HFF-Myc (cell line): ENCODE measurements at regions not wholly inside any gene's neighbourhood (a gene's known extent, or its start where the extent isn't known, plus 50 kb on each side); places are given as distances from the start of the nearest gene placed in this dataset.

ENCODE experiments used
- DNase-seq: peaks from one replicate; pipeline ENCODE4 v3.0.0-alpha.2; 2011; ENCODE audit warnings: low read depth; ENCODE audit errors: extremely low read depth
- H3K4me3 ChIP-seq: replicated peaks from 2 replicates; pipeline ENCODE4 v1.5.1; 2011; ENCODE audit warnings: low read depth, mild to moderate bottlenecking, control low read depth, low read length
- CTCF ChIP-seq: IDR thresholded peaks from 2 replicates; pipeline ENCODE4 v1.5.1; 2012; ENCODE audit warnings: mild to moderate bottlenecking, low read depth, low read length, control low read depth; ENCODE audit errors: missing control alignments

GRCh38 chr5:30690931-30691330 lies 502.6 kb upstream of the CDH6 start:
- DNase-seq, result no peak
- no peak overlapping the region for H3K4me3 ChIP-seq
- TF ChIP-seq CTCF, result no peak

GRCh38 chr5:30687461-30687860 lies 506.0 kb upstream of the CDH6 start:
- H3K4me3 ChIP-seq, result no peak overlapping the region
- TF ChIP-seq CTCF, result no peak
- no peak for DNase-seq

DNA sequence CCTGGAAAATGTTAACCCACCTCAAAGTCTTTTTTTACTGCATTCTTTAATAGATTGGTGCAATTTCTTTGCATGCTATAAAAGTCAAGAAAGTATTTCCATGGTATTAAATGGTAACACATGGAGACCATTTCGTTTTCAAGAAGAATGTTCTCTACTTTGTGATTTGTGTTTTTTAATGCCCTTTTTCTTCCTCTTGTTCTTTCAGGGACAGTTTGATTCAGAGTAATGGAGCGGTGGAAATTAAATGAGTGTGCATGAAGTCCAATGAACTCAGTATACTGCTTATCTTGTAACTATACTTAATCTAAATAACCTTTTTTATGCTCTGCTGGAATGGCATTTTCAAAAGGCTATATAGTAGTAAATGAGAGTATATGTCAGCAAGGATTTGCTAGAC lies 507.0 kb upstream of the CDH6 start:
- TF ChIP-seq CTCF, result no peak
- H3K4me3 ChIP-seq, result no peak overlapping the region
- DNase-seq, result no peak

DNA sequence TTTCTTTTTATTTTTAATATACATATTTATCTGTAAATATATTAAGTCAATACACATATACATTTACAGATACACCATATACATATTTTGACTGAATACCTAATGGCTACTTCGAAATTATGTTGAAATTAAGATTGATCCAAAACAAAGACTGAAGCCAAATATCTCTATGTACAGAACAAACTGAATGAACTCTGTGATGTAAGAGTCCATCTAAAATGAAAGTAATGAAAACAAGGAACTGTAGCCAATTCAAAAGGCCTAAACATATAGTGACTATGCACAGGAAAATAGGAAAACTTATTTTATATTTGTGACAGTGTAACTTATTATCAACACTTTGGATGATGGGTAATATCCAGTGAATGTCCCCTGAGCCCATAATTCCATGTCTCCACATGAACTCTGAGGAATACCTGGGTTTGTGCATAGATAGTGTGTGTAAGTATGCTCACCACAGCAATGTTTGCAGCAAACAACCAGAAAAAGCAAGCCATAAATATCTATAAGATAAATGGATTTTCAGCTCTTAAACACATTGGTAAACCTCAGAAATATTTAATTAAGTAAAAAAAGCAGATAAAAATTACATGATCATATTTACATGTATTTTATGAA lies 517.2 kb upstream of the CDH6 start:
- TF ChIP-seq CTCF, result no peak
- H3K4me3 ChIP-seq, result no peak overlapping the region
- DNase-seq, result no peak

GRCh38 chr5:30667293-30667692 lies 526.2 kb upstream of the CDH6 start:
- DNase-seq, result no peak
- no peak overlapping the region for H3K4me3 ChIP-seq
- TF ChIP-seq CTCF, result no peak

- TF ChIP-seq CTCF, result no peak
- no peak for DNase-seq
- H3K4me3 ChIP-seq, result no peak overlapping the region
Observed at GRCh38 chr5:30663536-30663935, 530.0 kb upstream of the CDH6 start.

GRCh38 chr5:30662373-30662772 lies 531.1 kb upstream of the CDH6 start:
- no peak overlapping the region for H3K4me3 ChIP-seq
- TF ChIP-seq CTCF, result no peak
- no peak for DNase-seq
